Osteocyte (in vitro differentiated cells): ENCODE measurements at regions not wholly inside any gene's neighbourhood (a gene's known extent, or its start where the extent isn't known, plus 50 kb on each side); places are given as distances from the start of the nearest gene placed in this dataset.

Experiments used
- DNase-seq: peaks from one replicate; pipeline ENCODE4 v3.0.0; 2021; ENCODE audit warnings: mixed read lengths; ENCODE audit not compliant: unreplicated experiment; ENCODE audit errors: extremely low spot score
- H3K27ac Mint-ChIP-seq: one replicate; pipeline ENCODE4 v1.8.0; 2021; ENCODE audit warnings: mild to moderate bottlenecking, mixed read lengths; ENCODE audit not compliant: unreplicated experiment
- H3K27me3 Mint-ChIP-seq: one replicate; pipeline ENCODE4 v1.8.0; 2021; ENCODE audit warnings: mixed read lengths; ENCODE audit not compliant: unreplicated experiment
- H3K36me3 Mint-ChIP-seq: one replicate; pipeline ENCODE4 v1.8.0; 2021; ENCODE audit warnings: mixed read lengths; ENCODE audit not compliant: unreplicated experiment
- H3K4me1 Mint-ChIP-seq: one replicate; pipeline ENCODE4 v1.8.0; 2021; ENCODE audit warnings: mixed read lengths; ENCODE audit not compliant: unreplicated experiment
- H3K4me3 Mint-ChIP-seq: one replicate; pipeline ENCODE4 v1.8.0; 2021; ENCODE audit warnings: mild to moderate bottlenecking, moderate library complexity, mixed read lengths; ENCODE audit not compliant: unreplicated experiment
- H3K9me3 Mint-ChIP-seq: one replicate; pipeline ENCODE4 v1.8.0; 2021; ENCODE audit warnings: mixed read lengths; ENCODE audit not compliant: unreplicated experiment
- TF ChIP-seq, protein P1 (sequence below): fragments of 200-600 bp; sonication (generic); IDR thresholded peaks from 2 replicates; pipeline ENCODE4 v1.5.0; 2021; ENCODE audit warnings: antibody characterized with exemption, mild to moderate bottlenecking, moderate library complexity

DNA sequence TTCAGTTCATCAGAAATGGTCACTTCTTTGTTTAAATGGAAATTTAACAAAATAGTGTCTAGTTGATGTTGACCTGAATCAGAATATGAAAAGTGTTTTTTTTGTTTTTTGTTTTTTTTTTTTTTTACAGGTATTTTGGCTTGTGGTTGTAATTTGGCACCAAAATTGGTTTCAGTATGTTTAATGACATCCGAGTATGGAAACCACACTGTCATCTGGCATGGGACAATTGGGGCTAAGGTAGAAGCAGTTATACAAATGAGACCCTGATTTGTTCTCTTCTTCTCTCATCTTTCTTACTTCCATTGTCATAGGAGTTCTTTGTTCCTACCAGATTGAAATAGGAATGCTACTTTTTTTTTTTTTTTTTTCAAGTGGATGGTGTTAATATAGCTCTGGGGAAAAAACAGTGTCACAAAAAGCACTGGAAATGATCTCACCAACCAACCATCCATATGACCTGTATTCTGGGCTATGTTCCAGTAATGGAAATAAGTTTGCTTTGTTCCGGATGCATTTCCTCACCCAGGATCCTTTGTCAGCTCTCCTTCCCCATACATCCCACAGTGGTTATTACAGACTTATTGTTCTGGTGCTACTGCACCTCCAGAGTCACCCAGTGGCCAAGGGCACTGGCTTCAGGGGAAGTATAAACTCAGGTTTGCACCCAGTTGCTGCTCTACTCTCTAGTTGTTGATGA, 95.8 kb downstream of the ATXN3L start:
- peak overlapping the region; percentile 88 for H3K27ac Mint-ChIP-seq
- H3K27me3 Mint-ChIP-seq = no peaks in the 10 kb centered on the region
- DNase-seq = no peak
- H3K4me3 Mint-ChIP-seq = no peak overlapping the region
- peaks cover 44% of the 10 kb centered on the region for H3K4me1 Mint-ChIP-seq
- H3K9me3 Mint-ChIP-seq = peaks cover 30% of the 10 kb centered on the region
- TF ChIP-seq, protein P1, sequence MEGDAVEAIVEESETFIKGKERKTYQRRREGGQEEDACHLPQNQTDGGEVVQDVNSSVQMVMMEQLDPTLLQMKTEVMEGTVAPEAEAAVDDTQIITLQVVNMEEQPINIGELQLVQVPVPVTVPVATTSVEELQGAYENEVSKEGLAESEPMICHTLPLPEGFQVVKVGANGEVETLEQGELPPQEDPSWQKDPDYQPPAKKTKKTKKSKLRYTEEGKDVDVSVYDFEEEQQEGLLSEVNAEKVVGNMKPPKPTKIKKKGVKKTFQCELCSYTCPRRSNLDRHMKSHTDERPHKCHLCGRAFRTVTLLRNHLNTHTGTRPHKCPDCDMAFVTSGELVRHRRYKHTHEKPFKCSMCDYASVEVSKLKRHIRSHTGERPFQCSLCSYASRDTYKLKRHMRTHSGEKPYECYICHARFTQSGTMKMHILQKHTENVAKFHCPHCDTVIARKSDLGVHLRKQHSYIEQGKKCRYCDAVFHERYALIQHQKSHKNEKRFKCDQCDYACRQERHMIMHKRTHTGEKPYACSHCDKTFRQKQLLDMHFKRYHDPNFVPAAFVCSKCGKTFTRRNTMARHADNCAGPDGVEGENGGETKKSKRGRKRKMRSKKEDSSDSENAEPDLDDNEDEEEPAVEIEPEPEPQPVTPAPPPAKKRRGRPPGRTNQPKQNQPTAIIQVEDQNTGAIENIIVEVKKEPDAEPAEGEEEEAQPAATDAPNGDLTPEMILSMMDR = no peak
- H3K36me3 Mint-ChIP-seq = peaks cover 2% of the 10 kb centered on the region

DNA sequence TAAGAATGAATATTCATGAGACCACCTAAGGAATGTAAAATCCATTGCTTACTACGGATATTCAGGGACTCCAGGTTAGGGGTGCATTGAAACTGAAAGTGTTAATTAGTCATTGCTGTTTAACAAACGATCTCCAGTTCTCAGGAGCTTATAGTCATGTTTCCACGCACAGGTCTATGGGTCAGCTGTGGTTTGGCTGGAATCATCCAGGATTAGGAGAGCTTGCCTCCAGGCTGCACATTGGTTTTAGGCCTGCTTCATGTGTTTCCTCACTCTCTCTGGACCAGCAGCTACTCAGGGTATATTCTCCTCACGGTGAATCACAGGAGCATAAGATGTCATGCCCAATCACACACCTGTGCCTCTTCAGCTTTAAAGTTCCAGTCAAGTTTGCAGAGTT, 98.9 kb downstream of the ATXN3L start:
- TF ChIP-seq, protein P1 = no peak
- peaks cover 51% of the 10 kb centered on the region for H3K4me1 Mint-ChIP-seq
- no peaks in the 10 kb centered on the region for H3K36me3 Mint-ChIP-seq
- peaks cover 19% of the 10 kb centered on the region for H3K9me3 Mint-ChIP-seq
- no peaks in the 10 kb centered on the region for H3K27me3 Mint-ChIP-seq
- H3K27ac Mint-ChIP-seq = peak overlapping the region; percentile 94
- DNase-seq = no peak
- no peak overlapping the region for H3K4me3 Mint-ChIP-seq

GRCh38 chrX:13219991-13220764, 99.7 kb downstream of the ATXN3L start:
- Mint-ChIP-seq H3K27ac (peak overlapping the region; percentile 94), H3K4me1 (peaks cover 58% of the 10 kb centered on the region), H3K9me3 (peaks cover 16% of the 10 kb centered on the region), H3K4me3 (no peak overlapping the region), H3K27me3 (no peaks in the 10 kb centered on the region), H3K36me3 (no peaks in the 10 kb centered on the region)
- TF ChIP-seq, protein P1 = no peak
- DNase-seq = no peak

DNA sequence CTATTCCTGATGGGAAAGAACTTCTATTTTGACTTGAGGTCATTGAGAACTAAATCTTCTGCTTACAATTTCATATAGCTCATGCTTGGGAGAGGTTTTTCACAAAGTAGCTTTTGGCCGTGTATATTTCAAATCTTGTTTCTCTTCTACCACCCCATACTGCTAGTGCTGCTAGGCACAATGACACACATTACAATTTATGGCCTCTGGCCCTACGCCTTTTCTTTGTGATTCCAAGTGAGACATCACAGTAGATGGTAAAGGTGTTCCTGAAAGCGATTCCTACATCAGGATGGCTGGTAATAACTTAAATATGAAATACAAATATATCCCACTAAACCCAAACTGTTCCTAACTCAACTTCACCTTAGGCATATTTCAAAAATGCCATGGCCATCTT, 101.1 kb downstream of the ATXN3L start:
- TF ChIP-seq, protein P1 = no peak
- Mint-ChIP-seq H3K36me3 (no peaks in the 10 kb centered on the region), H3K4me1 (peaks cover 51% of the 10 kb centered on the region), H3K9me3 (peaks cover 9% of the 10 kb centered on the region), H3K27me3 (no peaks in the 10 kb centered on the region), H3K27ac (peak overlapping the region; percentile 38), H3K4me3 (no peak overlapping the region)
- no peak for DNase-seq

DNA sequence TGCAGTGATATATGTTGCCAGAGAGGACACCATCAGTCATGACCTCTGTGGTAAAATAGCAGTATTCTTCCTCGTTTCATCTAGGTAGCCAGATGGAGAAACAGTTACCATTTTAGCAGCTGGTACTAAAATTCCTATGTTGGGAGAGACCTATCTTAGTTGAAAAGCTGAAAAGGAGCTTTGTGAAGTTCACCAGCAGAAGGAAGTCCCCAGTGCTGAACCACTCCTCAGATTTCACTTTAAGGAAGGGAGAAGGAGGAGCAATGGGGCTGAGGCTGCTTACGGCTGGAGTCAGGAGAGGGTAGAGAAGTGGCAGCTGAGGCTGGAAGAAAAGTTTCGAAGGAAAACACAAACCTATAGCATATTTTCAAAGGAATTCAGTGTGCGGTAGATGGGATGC, 103.7 kb downstream of the ATXN3L start:
- Mint-ChIP-seq H3K36me3 (no peaks in the 10 kb centered on the region), H3K27ac (peak overlapping the region; percentile 85), H3K27me3 (no peaks in the 10 kb centered on the region), H3K4me3 (no peak overlapping the region), H3K9me3 (peaks cover 4% of the 10 kb centered on the region), H3K4me1 (peaks cover 45% of the 10 kb centered on the region)
- DNase-seq = no peak
- TF ChIP-seq, protein P1 = no peak
